Activated CD8-positive, alpha-beta memory T cell treated with anti-CD3 and anti-CD28 coated beads for 48 hours (primary cell): ENCODE measurements at regions not wholly inside any gene's neighbourhood (a gene's known extent, or its start where the extent isn't known, plus 50 kb on each side); places are given as distances from the start of the nearest gene placed in this dataset.

Experiments used
- DNase-seq, 3 experiments: peaks; one replicate each; pipeline ENCODE4 v3.0.0-alpha.2; 2020; ENCODE audit warnings: low read depth in 2 of 3, low spot score in 2 of 3

GRCh38 chr7:25359471-25360059, 131.3 kb upstream of the NPVF start:
- DNase-seq: no peak

- no peak for DNase-seq
These were observed 132.2 kb upstream of the NPVF start for GRCh38 chr7:25360451-25360850.

GRCh38 chr7:25361387-25361786, 133.1 kb upstream of the NPVF start:
- DNase-seq: no peak

GRCh38 chr7:25361863-25362262, 133.6 kb upstream of the NPVF start:
- DNase-seq: no peak

- DNase-seq: no peak
These were observed 140.4 kb upstream of the NPVF start for GRCh38 chr7:25368599-25369201.

- DNase-seq: no peak
These were observed 141.5 kb upstream of the NPVF start for GRCh38 chr7:25369786-25370185.

- no peak for DNase-seq
These were observed 143.7 kb upstream of the NPVF start for GRCh38 chr7:25371972-25372371.

- DNase-seq: no peak
These were observed 147.7 kb upstream of the NPVF start for GRCh38 chr7:25375805-25376600.

- no peak for DNase-seq
These were observed 151.3 kb upstream of the NPVF start for GRCh38 chr7:25379351-25380300.

- DNase-seq: no peak
These were observed 153.7 kb upstream of the NPVF start for GRCh38 chr7:25381818-25382589.

- DNase-seq: no peak
These were observed 154.6 kb upstream of the NPVF start for GRCh38 chr7:25382869-25383268.

- DNase-seq: no peak
These were observed 155.1 kb upstream of the NPVF start for GRCh38 chr7:25383402-25383801.

GRCh38 chr7:25384788-25385505, 156.7 kb upstream of the NPVF start:
- no peak for DNase-seq

- DNase-seq: no peak
These were observed 157.3 kb upstream of the NPVF start for GRCh38 chr7:25385506-25386136.

- no peak for DNase-seq
These were observed 158.0 kb upstream of the NPVF start for GRCh38 chr7:25386311-25386744.

GRCh38 chr7:25388681-25389080, 160.4 kb upstream of the NPVF start:
- no peak for DNase-seq

GRCh38 chr7:25389489-25390106, 161.3 kb upstream of the NPVF start:
- DNase-seq: no peak

GRCh38 chr7:25391295-25391861, 163.1 kb upstream of the NPVF start:
- no peak for DNase-seq
